Panc1 (cell line): ENCODE measurements at regions not wholly inside any gene's neighbourhood (a gene's known extent, or its start where the extent isn't known, plus 50 kb on each side); places are given as distances from the start of the nearest gene placed in this dataset.
"Not testable (repeated sequence)": the region's sequence is repeated elsewhere in the genome, so short reads cannot be mapped to it uniquely, and the experiment has no call there.

Experiments used
- ATAC-seq: fragments of 200-7000 bp; cut with Tn5 transposase; 2 replicates; pipeline ENCODE4 v1.9.1; 2020; ENCODE audit warnings: mild to moderate bottlenecking, moderate library complexity
- BruUV-seq: library from RNA; stranded (reverse); fragments of 400-500 nt; replicated peaks from 2 replicates; lab custom pipeline; 2021; lab: Mats Ljungman, UMichigan
- CTCF ChIA-PET: fragments of 300-600 bp; sonication (Branson Sonifier 250); formaldehyde crosslinking; loops from one replicate; lab custom pipeline; 2022; ENCODE audit warnings: antibody characterized with exemption; lab: Charles Lee
- POLR2A ChIA-PET: fragments of 300-600 bp; sonication (Branson Sonifier 250); formaldehyde crosslinking; loops from one replicate; lab custom pipeline; 2022; ENCODE audit warnings: antibody characterized with exemption; lab: Charles Lee
- DNase-seq: peaks from one replicate; pipeline ENCODE4 v3.0.0-alpha.2; 2010; ENCODE audit warnings: low read depth, low spot score
- H3K27ac ChIP-seq: 2 replicates; pipeline ENCODE4 v1.5.1; 2011; ENCODE audit warnings: mild to moderate bottlenecking, low read length, inconsistent platforms
- H3K27me3 ChIP-seq: fragments of 200-500 bp; sonication (Bioruptor generic); 2 replicates; pipeline ENCODE4 v1.6.0; 2014; ENCODE audit warnings: low read length, inconsistent platforms; ENCODE audit not compliant: control insufficient read depth, insufficient read depth
- H3K36me3 ChIP-seq: fragments of 200-500 bp; sonication (Bioruptor generic); 2 replicates; pipeline ENCODE4 v1.5.1; 2014; ENCODE audit warnings: inconsistent platforms, mild to moderate bottlenecking, low read length, moderate library complexity; ENCODE audit not compliant: control insufficient read depth, insufficient read depth
- H3K4me1 ChIP-seq: 2 replicates; pipeline ENCODE4 v1.5.1; 2011; ENCODE audit warnings: inconsistent platforms, mild to moderate bottlenecking, low read length, moderate library complexity; ENCODE audit not compliant: control insufficient read depth, insufficient read depth
- H3K4me3 ChIP-seq, 2 experiments: 2 replicates each; pipeline ENCODE4 v1.5.1; 2011 to 2012; ENCODE audit warnings: low read depth in 2 of 2, low read length in 2 of 2, mild to moderate bottlenecking in 2 of 2, inconsistent platforms in 1 of 2, moderate library complexity in 1 of 2
- H3K9me3 ChIP-seq: fragments of 200-500 bp; sonication (Bioruptor generic); 2 replicates; pipeline ENCODE4 v1.5.1; 2014; ENCODE audit warnings: low read depth, mild to moderate bottlenecking, inconsistent platforms, low read length, moderate library complexity; ENCODE audit not compliant: control insufficient read depth, insufficient read depth
- CTCF ChIP-seq: fragments of 450-650 bp; IDR thresholded peaks from 2 replicates; pipeline ENCODE4 v1.5.1; 2017; ENCODE audit warnings: mild to moderate bottlenecking
- POLR2AphosphoS5 ChIP-seq: IDR thresholded peaks from 2 replicates; pipeline ENCODE4 v1.6.1; 2012; ENCODE audit warnings: mild to moderate bottlenecking, low read depth, low read length, moderate library complexity
- REST ChIP-seq, 2 experiments: IDR thresholded peaks; 2 replicates each; pipeline ENCODE4 v1.6.1; 2011 to 2012; ENCODE audit warnings: low read depth in 2 of 2, control low read depth in 1 of 2, low read length in 1 of 2, mild to moderate bottlenecking in 1 of 2, moderate library complexity in 1 of 2; ENCODE audit not compliant: insufficient read depth in 1 of 2
- SIN3A ChIP-seq: IDR thresholded peaks from 2 replicates; pipeline ENCODE4 v1.6.1; 2012; ENCODE audit warnings: low read depth, mild to moderate bottlenecking, low read length, moderate library complexity, borderline replicate concordance; ENCODE audit not compliant: insufficient read depth
- TCF7L2 ChIP-seq: IDR thresholded peaks from 2 replicates; pipeline ENCODE4 v1.6.1; 2011; ENCODE audit warnings: mild to moderate bottlenecking, low read depth, low read length, inconsistent platforms
- in situ Hi-C: cut with HindIII; loops from 2 replicates; pipeline ENCODE4 v1.10.0; 2016; ENCODE audit warnings: low sequenced_read_pairs, low pct_unique_long_range_greater_than_20kb
- intact Hi-C: fragments of 100-400 bp; cut with micrococcal nuclease; formaldehyde crosslinking; loops from one replicate; pipeline ENCODE4 v1.10.0; 2022; ENCODE audit not compliant: unreplicated experiment

- TF ChIP-seq REST (IDR thresholded peaks at IDR 0.05; ENCODE audit: insufficient read depth in 1 of 2, low read depth in 2 of 2, low read length in 1 of 2) (no peak), TCF7L2 (no peak), SIN3A (no peak), CTCF (no peak), POLR2AphosphoS5 (no peak)
- BruUV-seq, result no TSS peak
- Histone ChIP-seq H3K27me3 (no peaks in the 10 kb centered on the region), H3K36me3 (no peaks in the 10 kb centered on the region), H3K27ac (peak overlapping the region; percentile 59; the same call in 1 of the 2 replicates), H3K4me3 (no peak overlapping the region), H3K9me3 (no peaks in the 10 kb centered on the region), H3K4me1 (peaks cover 2% of the 10 kb centered on the region; the same call in 1 of the 2 replicates)
- POLR2A ChIA-PET, result no interaction called here
- CTCF ChIA-PET, result no interaction called here
- in situ Hi-C loops, result no loop called here
- ATAC-seq (no peak), DNase-seq (no peak)
- intact Hi-C loops, result no loop called here
Measured at GRCh38 chr3:177715980-177716379, 518.7 kb upstream of the TBL1XR1 start.

GRCh38 chr3:177720927-177721326 lies 523.6 kb upstream of the TBL1XR1 start:
- POLR2A ChIA-PET, H3K4me3 ChIP-seq, intact Hi-C loops, H3K27ac ChIP-seq, H3K36me3 ChIP-seq, BruUV-seq, in situ Hi-C loops, H3K4me1 ChIP-seq, ATAC-seq, H3K27me3 ChIP-seq, H3K9me3 ChIP-seq, CTCF ChIA-PET, DNase-seq: not testable (repeated sequence)

GRCh38 chr3:177721864-177722785 lies 524.8 kb upstream of the TBL1XR1 start:
- Histone ChIP-seq H3K27ac (no peak overlapping the region), H3K27me3 (no peaks in the 10 kb centered on the region), H3K36me3 (no peaks in the 10 kb centered on the region), H3K4me3 (no peak overlapping the region), H3K9me3 (no peaks in the 10 kb centered on the region), H3K4me1 (peaks cover 4% of the 10 kb centered on the region; the same call in 1 of the 2 replicates)
- ChIA-PET POLR2A (interaction anchor here (0.6 kb wide), 1 partner anchor 288 kb away, joined by 5 read pairs; no protein-coding TSS in a partner anchor), CTCF (no interaction called here)
- intact Hi-C loops, result no loop called here
- ATAC-seq (no peak), DNase-seq (no peak)
- BruUV-seq, result no TSS peak
- in situ Hi-C loops, result no loop called here
- TF ChIP-seq POLR2AphosphoS5 (no peak), TCF7L2 (no peak), REST (IDR thresholded peaks at IDR 0.05; ENCODE audit: insufficient read depth in 1 of 2, low read depth in 2 of 2, low read length in 1 of 2) (no peak), SIN3A (no peak), CTCF (no peak)
